Tibial nerve (tissue), 4 donors: ENCODE measurements at regions not wholly inside any gene's neighbourhood (a gene's known extent, or its start where the extent isn't known, plus 50 kb on each side); places are given as distances from the start of the nearest gene placed in this dataset.

ENCODE experiments used
- DNase-seq, 2 donors: peaks; one replicate each; pipeline ENCODE4 v3.0.0-alpha.2; 2019; ENCODE audit warnings: low spot score in 2 of 2
- H3K27ac ChIP-seq, 4 donors: fragments of 200-600 bp; sonication (generic) in 3 of 4; one replicate each; pipeline ENCODE4 v1.5.1; 2017 to 2019; ENCODE audit warnings: mild to moderate bottlenecking in 1 of 4
- H3K27me3 ChIP-seq, 2 donors: fragments of 200-600 bp; sonication (generic) in 1 of 2; one replicate each; pipeline versions ENCODE4 v1.5.1 to v1.6.0; 2017 to 2019
- H3K36me3 ChIP-seq, 3 donors: fragments of 200-600 bp; sonication (generic); one replicate each; pipeline ENCODE4 v1.5.1; 2018 to 2019
- H3K4me1 ChIP-seq, 4 donors: fragments of 200-600 bp; sonication (generic) in 3 of 4; one replicate each; pipeline ENCODE4 v1.5.1; 2017 to 2019
- H3K4me3 ChIP-seq, 4 donors: fragments of 200-600 bp; sonication (generic) in 3 of 4; one replicate each; pipeline ENCODE4 v1.5.1; 2017 to 2019; ENCODE audit warnings: mild to moderate bottlenecking in 1 of 4, moderate library complexity in 1 of 4
- H3K9me3 ChIP-seq, 4 donors: fragments of 200-600 bp; sonication (generic) in 3 of 4; one replicate each; pipeline ENCODE4 v1.5.1; 2017 to 2019
- CTCF ChIP-seq, 5 experiments: fragments of 200-600 bp in 3 of 5; fragments of 450-650 bp in 2 of 5; sonication (generic) in 3 of 5; IDR thresholded peaks; one replicate each; pipeline ENCODE4 v1.5.1; 2016 to 2019; ENCODE audit warnings: antibody characterized with exemption in 5 of 5, mild to moderate bottlenecking in 3 of 5, moderate library complexity in 2 of 5
- EP300 ChIP-seq, 2 donors: sonication (generic); formaldehyde crosslinking; IDR thresholded peaks; one replicate each; pipeline ENCODE4 v1.6.1; 2017; ENCODE audit warnings: antibody characterized with exemption in 2 of 2, mild to moderate bottlenecking in 1 of 2
- POLR2A ChIP-seq, 2 donors: fragments of 450-650 bp; IDR thresholded peaks; one replicate each; pipeline ENCODE4 v1.6.1; 2017; ENCODE audit warnings: antibody characterized with exemption in 2 of 2, mild to moderate bottlenecking in 2 of 2, moderate library complexity in 2 of 2
- WGBS, 2 donors: methylation state at CpG; one replicate each; pipeline ENCODE4 v1.1.5; 2018; 5-methylcytosine and 5-hydroxymethylcytosine counted together

DNA sequence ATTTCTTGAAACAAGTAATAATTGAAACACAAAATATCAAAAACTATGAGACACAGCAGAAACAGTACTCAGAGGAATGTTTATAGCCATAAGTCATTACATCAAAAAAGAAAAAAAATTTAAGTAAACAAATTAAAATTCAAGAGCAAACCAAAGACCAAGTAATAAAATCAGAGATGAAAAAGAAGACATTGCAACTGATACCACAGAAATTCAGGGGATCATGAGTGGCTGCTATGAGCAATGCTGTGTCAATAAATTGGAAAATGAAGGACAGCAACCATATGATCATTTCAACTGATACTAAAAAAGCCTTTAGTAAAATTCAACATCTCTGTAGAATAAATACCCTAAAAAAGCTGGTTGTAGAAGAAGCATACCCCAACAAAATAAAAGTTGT, 644.1 kb upstream of the BCHE start:
- TF ChIP-seq CTCF (IDR thresholded peaks at IDR 0.05) (no peak), EP300 (IDR thresholded peaks at IDR 0.05) (no peak), POLR2A (IDR thresholded peaks at IDR 0.05) (no peak)
- Histone ChIP-seq H3K36me3 (no peaks in the 10 kb centered on the region), H3K4me3 (no peak overlapping the region), H3K27ac (no peak overlapping the region), H3K9me3 (peaks cover 0 to 7% (median 0%) of the 10 kb centered on the region in 4 donors), H3K27me3 (no peaks in the 10 kb centered on the region), H3K4me1 (no peaks in the 10 kb centered on the region)
- no peak for DNase-seq

GRCh38 chr3:166478356-166478755, 641.1 kb upstream of the BCHE start:
- 62 to 84% methylated on average over 3 of the region's 3 CpGs for WGBS, 2 donors
- Histone ChIP-seq H3K27ac (no peak overlapping the region), H3K9me3 (peaks cover 0 to 7% (median 0%) of the 10 kb centered on the region in 4 donors), H3K27me3 (no peaks in the 10 kb centered on the region), H3K4me1 (no peaks in the 10 kb centered on the region), H3K4me3 (no peak overlapping the region), H3K36me3 (no peaks in the 10 kb centered on the region)
- DNase-seq = no peak
- TF ChIP-seq CTCF (IDR thresholded peaks at IDR 0.05) (no peak), POLR2A (IDR thresholded peaks at IDR 0.05) (no peak), EP300 (IDR thresholded peaks at IDR 0.05) (no peak)

DNA sequence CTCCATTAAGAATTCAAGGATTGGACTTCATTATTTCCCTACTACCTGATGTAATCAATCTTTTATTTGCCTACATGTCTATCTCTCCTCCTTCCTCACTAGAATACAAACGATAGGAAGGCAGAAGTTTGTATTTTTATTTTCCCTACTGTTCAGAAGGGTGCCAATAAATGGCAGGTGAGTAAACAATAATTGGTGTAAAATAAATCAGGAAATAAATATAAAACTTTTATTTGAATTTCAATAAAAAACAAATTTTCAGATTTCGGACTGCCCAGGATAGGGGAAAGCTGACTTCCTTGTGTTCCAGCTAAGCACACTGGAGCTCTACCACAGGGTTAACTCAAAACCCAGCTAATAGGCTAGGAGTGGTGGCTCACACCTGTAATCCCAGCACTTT, 636.3 kb upstream of the BCHE start:
- no peak overlapping the region for H3K4me3 ChIP-seq
- TF ChIP-seq EP300 (IDR thresholded peaks at IDR 0.05) = no peak
- no peak for TF ChIP-seq CTCF (IDR thresholded peaks at IDR 0.05)
- TF ChIP-seq POLR2A (IDR thresholded peaks at IDR 0.05) = no peak
- H3K27me3 ChIP-seq = no peaks in the 10 kb centered on the region
- WGBS, 2 donors = 85% methylated on average over 2 of the region's 2 CpGs
- no peaks in the 10 kb centered on the region for H3K4me1 ChIP-seq
- no peak overlapping the region for H3K27ac ChIP-seq
- no peaks in the 10 kb centered on the region for H3K36me3 ChIP-seq
- peaks cover 0 to 7% (median 0%) of the 10 kb centered on the region in 4 donors for H3K9me3 ChIP-seq
- no peak for DNase-seq

DNA sequence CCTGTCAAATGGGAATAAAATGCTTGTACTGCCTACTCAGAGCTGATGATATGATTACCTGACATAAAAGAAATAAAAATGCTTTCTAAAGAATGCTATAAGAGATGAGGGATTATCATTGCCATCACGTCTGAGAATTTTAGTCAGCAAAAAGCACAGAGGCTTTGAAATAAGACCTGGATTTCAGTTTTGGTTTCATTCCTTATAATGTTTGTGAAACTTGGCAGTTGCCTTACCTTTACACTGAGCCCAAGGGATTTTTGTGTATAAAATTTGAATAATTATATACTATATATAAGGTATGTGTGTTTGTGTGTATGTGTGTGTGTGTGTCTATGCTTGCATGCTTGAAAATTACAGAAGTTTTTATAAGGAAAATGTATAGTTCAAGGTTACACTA, 634.8 kb upstream of the BCHE start:
- Histone ChIP-seq H3K27me3 (no peaks in the 10 kb centered on the region), H3K36me3 (no peaks in the 10 kb centered on the region), H3K4me3 (no peak overlapping the region), H3K27ac (no peak overlapping the region), H3K4me1 (no peaks in the 10 kb centered on the region), H3K9me3 (no peaks in the 10 kb centered on the region)
- TF ChIP-seq CTCF (IDR thresholded peaks at IDR 0.05) = no peak
- TF ChIP-seq EP300 (IDR thresholded peaks at IDR 0.05) = no peak
- TF ChIP-seq POLR2A (IDR thresholded peaks at IDR 0.05) = no peak
- DNase-seq = no peak
- WGBS, 2 donors = 56 to 60% methylated on average over 1 of the region's 1 CpG

DNA sequence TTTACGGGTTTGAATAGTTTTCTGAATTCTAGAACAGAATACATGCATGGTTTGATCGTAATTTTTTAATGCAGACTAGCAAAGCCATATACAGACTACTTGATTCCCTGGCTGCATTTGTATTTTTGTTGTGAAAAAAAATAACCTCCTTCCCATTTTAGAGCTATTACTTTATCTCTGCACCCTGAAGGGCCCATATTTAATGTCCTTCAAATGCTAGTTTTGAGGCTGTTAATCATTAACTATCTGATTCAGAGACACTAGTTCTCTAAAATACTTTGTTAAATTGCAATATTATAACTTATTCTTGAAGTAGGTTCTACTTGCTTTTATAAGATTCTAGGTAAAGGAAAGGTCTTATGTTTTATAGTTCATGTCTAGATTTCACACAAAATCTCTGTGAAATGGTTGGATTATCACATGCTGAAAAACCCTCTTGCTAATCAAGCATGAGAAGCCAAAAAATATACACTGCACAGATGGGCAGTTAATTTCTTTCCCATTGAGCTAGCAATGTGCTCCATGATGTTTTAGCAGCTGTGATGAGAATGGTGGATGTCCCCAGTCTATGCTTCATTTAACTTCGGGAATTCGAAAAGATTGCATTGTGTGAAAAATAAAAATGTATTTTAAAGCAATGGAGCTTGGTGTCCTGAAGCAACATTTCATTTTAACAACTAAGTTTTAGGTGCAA, 634.0 kb upstream of the BCHE start:
- 86 to 87% methylated on average over 4 of the region's 4 CpGs for WGBS, 2 donors
- no peaks in the 10 kb centered on the region for H3K9me3 ChIP-seq
- no peaks in the 10 kb centered on the region for H3K36me3 ChIP-seq
- TF ChIP-seq EP300 (IDR thresholded peaks at IDR 0.05) = no peak
- TF ChIP-seq POLR2A (IDR thresholded peaks at IDR 0.05) = no peak
- no peak for TF ChIP-seq CTCF (IDR thresholded peaks at IDR 0.05)
- H3K4me1 ChIP-seq = no peaks in the 10 kb centered on the region
- no peak overlapping the region for H3K27ac ChIP-seq
- H3K4me3 ChIP-seq = no peak overlapping the region
- H3K27me3 ChIP-seq = no peaks in the 10 kb centered on the region
- no peak for DNase-seq
